Neural progenitor cell (in vitro differentiated cells): ENCODE measurements at regions not wholly inside any gene's neighbourhood (a gene's known extent, or its start where the extent isn't known, plus 50 kb on each side); places are given as distances from the start of the nearest gene placed in this dataset.

ENCODE experiments used
- DNase-seq: peaks from one replicate; pipeline ENCODE4 v3.0.0-alpha.2; 2016; ENCODE audit warnings: low spot score
- H2AFZ ChIP-seq: fragments of 200-600 bp; sonication (generic); replicated peaks from 2 replicates; pipeline ENCODE4 v1.6.1; 2016; ENCODE audit warnings: antibody characterized with exemption
- H3F3A ChIP-seq: fragments of 200-600 bp; sonication (generic); 2 replicates; pipeline ENCODE4 v1.6.1; 2016; ENCODE audit warnings: antibody characterized with exemption, low read depth
- H3K27ac ChIP-seq: fragments of 200-600 bp; sonication (generic); 2 replicates; pipeline ENCODE4 v1.5.1; 2016; ENCODE audit warnings: mild to moderate bottlenecking
- H3K27me3 ChIP-seq: fragments of 200-600 bp; sonication (generic); 2 replicates; pipeline ENCODE4 v1.6.1; 2016; ENCODE audit warnings: mild to moderate bottlenecking, moderate library complexity
- H3K36me3 ChIP-seq: fragments of 200-600 bp; sonication (generic); 2 replicates; pipeline ENCODE4 v1.5.1; 2016
- H3K4me1 ChIP-seq: fragments of 200-600 bp; sonication (generic); 2 replicates; pipeline ENCODE4 v1.6.1; 2016; ENCODE audit warnings: mixed run types
- H3K4me2 ChIP-seq: fragments of 200-600 bp; sonication (generic); 2 replicates; pipeline ENCODE4 v1.6.1; 2016
- H3K4me3 ChIP-seq: fragments of 200-600 bp; sonication (generic); 2 replicates; pipeline ENCODE4 v1.5.1; 2016
- H3K79me2 ChIP-seq: fragments of 200-600 bp; sonication (generic); 2 replicates; pipeline ENCODE4 v1.6.1; 2016; ENCODE audit warnings: low read depth
- H3K9ac ChIP-seq: fragments of 200-600 bp; sonication (generic); 2 replicates; pipeline ENCODE4 v1.6.1; 2016
- H3K9me3 ChIP-seq: fragments of 200-600 bp; sonication (generic); 2 replicates; pipeline ENCODE4 v1.5.1; 2016; ENCODE audit warnings: low read depth
- H4K20me1 ChIP-seq: fragments of 200-600 bp; sonication (generic); 2 replicates; pipeline ENCODE4 v1.6.1; 2016; ENCODE audit warnings: low read depth
- H3K27ac Mint-ChIP-seq: 3 replicates; pipeline ENCODE4 v1.8.0; 2021; ENCODE audit warnings: mixed read lengths
- H3K27me3 Mint-ChIP-seq: 2 replicates; pipeline ENCODE4 v1.8.0; 2022; ENCODE audit warnings: low read depth, mild to moderate bottlenecking, inconsistent platforms, moderate library complexity, mixed read lengths; ENCODE audit not compliant: insufficient read depth
- H3K36me3 Mint-ChIP-seq: 3 replicates; pipeline ENCODE4 v1.8.0; 2021; ENCODE audit warnings: mixed read lengths
- H3K4me1 Mint-ChIP-seq: 3 replicates; pipeline ENCODE4 v1.8.0; 2021; ENCODE audit warnings: mixed read lengths
- H3K4me3 Mint-ChIP-seq: 3 replicates; pipeline ENCODE4 v1.8.0; 2021; ENCODE audit warnings: mild to moderate bottlenecking, moderate library complexity, mixed read lengths
- H3K9me3 Mint-ChIP-seq: 3 replicates; pipeline ENCODE4 v1.8.0; 2020; ENCODE audit warnings: mixed read lengths
- EZH2 ChIP-seq: fragments of 200-600 bp; sonication (generic); IDR thresholded peaks from 2 replicates; pipeline ENCODE4 v1.6.1; 2017; ENCODE audit warnings: antibody characterized with exemption, mild to moderate bottlenecking, moderate library complexity
- EZH2phosphoT487 ChIP-seq: fragments of 200-600 bp; sonication (generic); IDR thresholded peaks from 2 replicates; pipeline ENCODE4 v1.6.1; 2017; ENCODE audit warnings: antibody characterized with exemption
- TF ChIP-seq, protein P1 (sequence below): fragments of 200-600 bp; sonication (generic); IDR thresholded peaks from 2 replicates; pipeline ENCODE4 v1.5.1; 2017; ENCODE audit warnings: antibody characterized with exemption, mild to moderate bottlenecking

DNA sequence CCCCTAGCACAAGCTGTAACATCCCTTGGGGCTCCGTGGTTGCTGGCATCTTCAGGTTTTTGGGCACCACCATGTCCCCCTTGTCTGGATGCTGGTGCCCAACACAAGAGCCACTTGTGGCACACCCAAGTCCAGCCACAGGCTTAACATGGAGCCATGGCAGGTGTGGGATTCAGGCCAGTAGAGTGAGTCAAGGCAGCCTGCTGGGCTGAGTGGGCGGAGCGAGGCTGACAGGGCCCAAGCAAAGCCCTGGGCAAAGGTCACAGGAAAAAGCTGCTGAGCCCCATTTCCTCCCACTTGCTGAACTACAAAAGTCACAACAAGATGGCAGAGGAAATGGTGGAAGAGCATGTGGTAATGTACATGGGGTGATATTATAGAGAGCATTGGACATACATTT lies 950.7 kb upstream of the FLRT2 start:
- Histone ChIP-seq H4K20me1 (no peaks in the 10 kb centered on the region), H3K4me1 (no peaks in the 10 kb centered on the region), H3K9me3 (no peaks in the 10 kb centered on the region), H3K36me3 (no peaks in the 10 kb centered on the region), H3K27me3 (no peaks in the 10 kb centered on the region), H3K9ac (no peak overlapping the region), H2AFZ (no peak overlapping the region), H3K4me3 (no peak overlapping the region), H3K27ac (no peak overlapping the region), H3F3A (no peaks in the 10 kb centered on the region), H3K4me2 (no peak overlapping the region), H3K79me2 (no peaks in the 10 kb centered on the region)
- Mint-ChIP-seq H3K4me1 (no peaks in the 10 kb centered on the region), H3K27ac (no peak overlapping the region), H3K36me3 (no peaks in the 10 kb centered on the region), H3K9me3 (no peaks in the 10 kb centered on the region), H3K4me3 (no peak overlapping the region), H3K27me3 (no peaks in the 10 kb centered on the region)
- DNase-seq = no peak
- TF ChIP-seq, protein P1, sequence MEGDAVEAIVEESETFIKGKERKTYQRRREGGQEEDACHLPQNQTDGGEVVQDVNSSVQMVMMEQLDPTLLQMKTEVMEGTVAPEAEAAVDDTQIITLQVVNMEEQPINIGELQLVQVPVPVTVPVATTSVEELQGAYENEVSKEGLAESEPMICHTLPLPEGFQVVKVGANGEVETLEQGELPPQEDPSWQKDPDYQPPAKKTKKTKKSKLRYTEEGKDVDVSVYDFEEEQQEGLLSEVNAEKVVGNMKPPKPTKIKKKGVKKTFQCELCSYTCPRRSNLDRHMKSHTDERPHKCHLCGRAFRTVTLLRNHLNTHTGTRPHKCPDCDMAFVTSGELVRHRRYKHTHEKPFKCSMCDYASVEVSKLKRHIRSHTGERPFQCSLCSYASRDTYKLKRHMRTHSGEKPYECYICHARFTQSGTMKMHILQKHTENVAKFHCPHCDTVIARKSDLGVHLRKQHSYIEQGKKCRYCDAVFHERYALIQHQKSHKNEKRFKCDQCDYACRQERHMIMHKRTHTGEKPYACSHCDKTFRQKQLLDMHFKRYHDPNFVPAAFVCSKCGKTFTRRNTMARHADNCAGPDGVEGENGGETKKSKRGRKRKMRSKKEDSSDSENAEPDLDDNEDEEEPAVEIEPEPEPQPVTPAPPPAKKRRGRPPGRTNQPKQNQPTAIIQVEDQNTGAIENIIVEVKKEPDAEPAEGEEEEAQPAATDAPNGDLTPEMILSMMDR = no peak
- TF ChIP-seq EZH2phosphoT487 = no peak
- no peak for TF ChIP-seq EZH2

DNA sequence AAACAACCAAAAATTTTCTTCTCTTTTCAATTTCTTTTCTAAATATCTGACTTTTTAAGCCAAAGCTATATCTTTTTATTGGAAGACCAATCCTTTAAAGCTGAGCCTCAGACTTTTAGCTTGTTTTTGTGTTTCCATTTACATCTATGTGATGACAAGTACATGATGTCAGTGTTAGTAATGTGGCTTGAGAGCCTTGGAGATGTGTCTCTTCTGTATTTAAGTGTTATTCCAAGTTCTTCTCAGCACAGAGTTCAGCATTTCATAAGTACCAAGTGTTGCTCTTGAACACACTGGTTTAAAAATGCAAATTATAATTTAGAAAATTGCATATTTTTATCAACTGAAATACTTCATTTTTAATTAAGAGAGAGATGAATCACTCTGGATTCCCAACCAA lies 948.9 kb upstream of the FLRT2 start:
- H3K4me1 ChIP-seq = no peaks in the 10 kb centered on the region
- no peaks in the 10 kb centered on the region for H3K36me3 ChIP-seq
- Mint-ChIP-seq H3K9me3 (no peaks in the 10 kb centered on the region), H3K4me1 (no peaks in the 10 kb centered on the region), H3K27ac (no peak overlapping the region), H3K27me3 (no peaks in the 10 kb centered on the region), H3K4me3 (no peak overlapping the region), H3K36me3 (no peaks in the 10 kb centered on the region)
- H4K20me1 ChIP-seq = no peaks in the 10 kb centered on the region
- H3K79me2 ChIP-seq = no peaks in the 10 kb centered on the region
- H3K27me3 ChIP-seq = no peaks in the 10 kb centered on the region
- H3K4me3 ChIP-seq = no peak overlapping the region
- H2AFZ ChIP-seq = no peak overlapping the region
- no peaks in the 10 kb centered on the region for H3F3A ChIP-seq
- H3K4me2 ChIP-seq = no peak overlapping the region
- no peaks in the 10 kb centered on the region for H3K9me3 ChIP-seq
- TF ChIP-seq, protein P1 = no peak
- TF ChIP-seq EZH2 (no peak), EZH2phosphoT487 (no peak)
- DNase-seq = no peak
- no peak overlapping the region for H3K27ac ChIP-seq
- no peak overlapping the region for H3K9ac ChIP-seq

DNA sequence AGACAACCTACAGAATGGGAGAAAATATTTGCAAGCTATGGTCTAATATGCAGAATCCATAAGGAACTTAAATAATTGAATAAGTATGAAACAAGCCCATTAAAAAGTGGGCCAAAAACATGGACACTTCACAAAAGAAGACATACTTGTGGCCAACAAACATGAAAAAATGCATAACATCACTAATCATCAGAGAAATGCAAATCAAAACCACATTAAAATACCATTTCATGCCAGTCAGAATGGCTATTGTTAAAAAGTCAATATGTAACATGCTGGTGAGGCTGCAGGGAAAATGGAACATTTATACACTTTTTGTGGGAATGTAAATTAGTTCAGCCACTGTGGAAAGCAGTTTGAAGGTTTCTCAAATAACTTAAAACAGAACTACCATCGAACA lies 945.4 kb upstream of the FLRT2 start:
- no peak overlapping the region for H3K27ac Mint-ChIP-seq
- DNase-seq = no peak

More for the DNA sequence above, 945.4 kb upstream of the FLRT2 start:
- no peak for TF ChIP-seq EZH2
- TF ChIP-seq, protein P1 = no peak
- no peak for TF ChIP-seq EZH2phosphoT487
- H3K27me3 Mint-ChIP-seq = no peaks in the 10 kb centered on the region
- no peaks in the 10 kb centered on the region for H3K4me1 Mint-ChIP-seq
- Histone ChIP-seq H3K4me3 (no peak overlapping the region), H3K4me1 (no peaks in the 10 kb centered on the region), H3K27me3 (no peaks in the 10 kb centered on the region), H3K27ac (no peak overlapping the region), H2AFZ (no peak overlapping the region), H4K20me1 (no peaks in the 10 kb centered on the region), H3K79me2 (no peaks in the 10 kb centered on the region), H3K4me2 (no peak overlapping the region), H3K9ac (no peak overlapping the region), H3K9me3 (no peaks in the 10 kb centered on the region), H3K36me3 (no peaks in the 10 kb centered on the region), H3F3A (no peaks in the 10 kb centered on the region)
- no peaks in the 10 kb centered on the region for H3K9me3 Mint-ChIP-seq
- H3K36me3 Mint-ChIP-seq = no peaks in the 10 kb centered on the region
- H3K4me3 Mint-ChIP-seq = no peak overlapping the region
